GM19452 (cell line): ENCODE measurements at regions not wholly inside any gene's neighbourhood (a gene's known extent, or its start where the extent isn't known, plus 50 kb on each side); places are given as distances from the start of the nearest gene placed in this dataset.
A peak's percentile ranks its signal among the peaks of the same experiment; 100 is the strongest.

Source experiments
- ATAC-seq: cut with Tn5 transposase; IDR thresholded peaks from one replicate; pipeline ENCODE4 v1.9.1; 2021; ENCODE audit not compliant: unreplicated experiment

DNA sequence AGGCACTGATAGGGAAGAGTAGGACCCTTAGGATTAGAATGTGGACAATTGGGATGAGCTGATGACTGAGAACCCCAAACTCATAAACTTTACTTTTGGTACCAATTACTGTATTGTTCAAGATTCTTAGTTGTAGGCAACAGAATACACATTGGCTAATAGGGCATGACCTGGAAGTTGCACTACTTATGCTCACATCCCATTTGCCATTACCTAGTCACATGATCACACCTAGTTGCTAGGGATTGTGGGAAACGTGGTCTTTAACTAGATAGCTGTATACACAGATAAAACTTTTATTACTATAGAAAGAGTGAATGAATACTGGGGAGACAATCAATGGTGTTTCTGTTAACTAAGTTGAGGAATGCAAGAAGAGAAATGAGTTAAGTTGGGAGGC, 113.4 kb upstream of the AKIRIN2 start:
- ATAC-seq, result no peak

DNA sequence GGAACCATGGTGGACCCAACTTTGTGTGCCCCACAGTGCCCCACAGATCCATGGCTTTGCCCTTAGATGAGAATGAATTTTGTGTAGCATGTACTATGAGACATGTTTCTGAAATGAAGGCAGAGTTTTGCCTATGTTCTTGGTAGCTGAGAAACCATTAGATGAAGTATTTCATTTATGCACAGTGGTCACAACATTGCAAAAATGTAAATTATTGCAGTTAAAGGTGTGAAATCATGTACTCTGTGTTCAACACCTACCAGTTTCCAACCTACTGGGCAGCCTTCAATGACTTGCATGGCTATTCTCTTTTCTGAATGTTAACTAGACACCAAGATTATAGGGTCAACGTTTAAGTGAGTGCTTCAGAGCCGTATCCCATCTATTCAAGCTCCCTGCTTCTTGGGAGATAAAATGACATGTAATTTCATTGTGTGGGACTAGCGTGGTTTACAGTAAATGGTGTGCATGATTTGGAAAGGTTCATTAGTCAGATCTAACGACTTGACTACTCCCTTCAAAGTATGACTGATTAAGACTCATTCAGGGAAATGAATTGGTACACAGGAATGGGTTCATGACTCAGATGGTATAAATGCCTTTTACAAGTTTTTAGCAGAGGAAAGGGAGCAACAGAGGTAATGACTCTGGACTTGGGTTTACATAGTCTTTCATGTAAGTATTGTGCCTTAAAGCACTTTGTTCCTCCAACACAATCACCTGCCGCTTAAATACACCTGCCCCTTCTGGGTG, 106.1 kb upstream of the AKIRIN2 start:
- ATAC-seq, result no peak

DNA sequence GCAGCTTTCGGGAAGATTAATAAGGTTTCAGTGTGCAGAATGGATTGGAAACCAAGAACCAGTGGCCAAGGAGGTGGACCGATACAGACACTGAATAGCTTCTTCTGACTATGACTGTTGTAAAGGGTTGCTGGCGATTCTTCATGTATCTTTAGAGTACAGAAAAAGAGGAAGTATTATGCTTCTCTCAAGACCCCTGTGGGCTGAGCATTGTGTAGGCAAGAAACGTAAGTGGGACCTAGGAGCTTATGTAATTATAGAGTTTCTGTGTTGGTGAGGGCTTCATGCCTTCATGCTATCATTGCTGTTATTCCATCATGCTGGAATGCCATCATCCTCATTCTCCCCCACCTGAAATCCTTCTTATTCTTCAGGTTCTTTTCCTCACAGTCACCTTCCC, 105.4 kb upstream of the AKIRIN2 start:
- ATAC-seq, result peak; percentile 74

DNA sequence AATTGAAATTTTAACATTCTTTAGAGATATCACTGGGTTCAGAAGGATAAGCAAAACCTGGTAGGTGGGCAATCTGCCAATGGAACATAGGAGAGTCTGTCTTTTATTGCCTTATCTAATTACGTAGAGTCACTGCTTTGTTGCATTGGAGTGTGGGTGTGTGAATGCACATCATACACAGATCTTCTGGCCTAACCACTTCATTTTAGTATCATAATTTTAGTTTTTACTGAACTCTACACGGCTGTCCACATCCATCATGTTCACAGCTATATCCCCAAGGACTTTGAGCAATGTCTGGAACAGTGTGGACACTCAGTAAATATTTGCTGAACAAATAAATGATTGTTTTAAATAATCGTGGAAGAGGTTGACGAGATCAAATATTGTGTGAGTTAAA, 104.6 kb upstream of the AKIRIN2 start:
- ATAC-seq, result no peak

DNA sequence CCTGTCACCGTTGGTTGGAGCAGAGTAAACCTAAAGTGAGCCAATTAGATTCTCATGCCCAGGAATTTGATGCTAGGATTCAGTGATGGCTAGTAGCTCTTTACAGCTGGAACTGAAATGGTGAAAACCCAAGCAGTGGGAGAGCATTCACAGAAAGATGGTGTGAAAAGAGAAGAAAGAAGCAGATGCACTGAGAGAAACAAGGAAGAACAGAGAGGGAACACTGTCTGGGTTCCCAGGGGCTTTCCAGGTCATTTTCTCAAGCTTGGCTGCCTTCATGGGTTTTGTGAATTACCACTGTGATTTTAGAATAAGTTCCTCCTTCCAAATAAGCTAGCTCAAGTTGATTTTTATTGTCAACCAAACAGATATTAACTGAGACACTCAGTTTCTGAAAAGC, 104.1 kb upstream of the AKIRIN2 start:
- ATAC-seq, result no peak

DNA sequence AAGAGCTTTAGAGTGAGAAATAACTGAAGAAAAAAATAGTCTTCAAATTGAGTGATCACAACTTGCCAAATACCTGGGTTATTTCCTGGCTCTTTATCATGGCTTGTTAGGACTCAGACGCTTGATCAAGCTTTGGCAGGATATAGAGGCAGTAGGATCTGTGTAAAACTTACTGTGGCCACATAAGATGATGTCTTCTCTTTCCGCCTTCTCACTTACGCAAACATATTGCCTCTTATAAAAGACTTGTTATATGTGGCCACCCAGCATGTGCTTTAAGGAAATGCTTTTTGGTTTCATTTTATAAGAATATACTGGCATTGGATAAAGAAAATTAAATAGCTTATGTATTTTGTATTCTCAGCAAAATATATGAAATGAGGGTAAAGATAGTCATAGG, 101.8 kb upstream of the AKIRIN2 start:
- ATAC-seq, result no peak

DNA sequence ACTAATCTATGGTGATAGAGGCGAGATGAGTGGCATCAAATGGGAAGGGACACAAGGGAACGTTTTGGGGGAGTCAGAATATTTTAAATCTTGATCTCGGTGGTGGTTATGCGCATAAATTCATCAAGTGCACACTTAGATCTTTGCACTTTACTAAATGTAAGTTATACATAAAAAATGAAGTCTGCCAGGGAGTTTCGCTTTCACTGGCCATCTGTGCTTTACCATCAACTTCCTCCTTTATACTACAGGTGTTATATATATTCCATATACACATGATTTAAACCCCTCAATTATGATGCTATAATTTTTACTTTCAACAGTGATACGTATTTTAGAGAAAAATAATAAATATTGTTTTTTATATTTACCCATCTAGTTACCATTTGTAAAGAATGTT, 97.6 kb upstream of the AKIRIN2 start:
- no peak for ATAC-seq

DNA sequence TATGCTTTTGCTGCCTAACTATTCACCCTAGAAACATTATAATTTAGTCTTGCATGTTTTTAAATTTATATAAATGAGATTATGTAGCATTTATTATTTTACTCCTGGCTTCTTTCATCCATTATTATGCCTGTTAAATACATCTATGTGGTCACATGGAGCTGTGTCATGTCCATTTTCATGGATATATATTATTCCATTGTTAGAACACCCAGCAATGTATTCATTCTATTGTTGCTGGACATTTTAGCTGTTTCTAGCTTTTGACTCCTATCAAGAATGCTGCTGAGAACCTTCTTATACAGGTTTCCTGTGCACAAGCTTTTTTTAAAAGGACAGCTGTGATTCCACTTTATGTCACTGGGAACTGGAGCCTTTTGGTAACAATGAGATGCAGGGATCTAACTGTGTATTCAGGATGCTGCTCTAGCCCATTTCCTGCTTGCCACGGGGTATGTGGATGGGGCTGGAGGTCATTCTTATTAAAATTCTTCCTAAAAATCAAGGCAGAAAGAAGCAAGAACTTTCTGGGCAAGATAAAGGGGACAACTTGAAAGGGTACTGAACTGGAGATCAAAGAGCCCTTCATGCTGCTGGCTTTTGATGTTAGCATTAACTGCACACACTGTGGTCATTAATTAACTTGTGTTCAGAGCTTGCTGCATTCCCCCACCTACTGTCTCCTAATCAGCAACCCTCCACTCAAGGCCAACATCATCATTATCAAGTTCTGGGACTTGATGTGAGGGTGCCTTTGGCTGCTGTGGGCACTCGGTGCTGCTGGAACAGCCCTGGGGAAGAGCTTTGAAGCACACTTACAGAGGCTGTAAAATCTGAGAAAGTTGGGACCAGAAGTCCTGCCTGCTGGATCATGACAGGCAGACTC, 96.6 kb upstream of the AKIRIN2 start:
- peak; percentile 31 for ATAC-seq

DNA sequence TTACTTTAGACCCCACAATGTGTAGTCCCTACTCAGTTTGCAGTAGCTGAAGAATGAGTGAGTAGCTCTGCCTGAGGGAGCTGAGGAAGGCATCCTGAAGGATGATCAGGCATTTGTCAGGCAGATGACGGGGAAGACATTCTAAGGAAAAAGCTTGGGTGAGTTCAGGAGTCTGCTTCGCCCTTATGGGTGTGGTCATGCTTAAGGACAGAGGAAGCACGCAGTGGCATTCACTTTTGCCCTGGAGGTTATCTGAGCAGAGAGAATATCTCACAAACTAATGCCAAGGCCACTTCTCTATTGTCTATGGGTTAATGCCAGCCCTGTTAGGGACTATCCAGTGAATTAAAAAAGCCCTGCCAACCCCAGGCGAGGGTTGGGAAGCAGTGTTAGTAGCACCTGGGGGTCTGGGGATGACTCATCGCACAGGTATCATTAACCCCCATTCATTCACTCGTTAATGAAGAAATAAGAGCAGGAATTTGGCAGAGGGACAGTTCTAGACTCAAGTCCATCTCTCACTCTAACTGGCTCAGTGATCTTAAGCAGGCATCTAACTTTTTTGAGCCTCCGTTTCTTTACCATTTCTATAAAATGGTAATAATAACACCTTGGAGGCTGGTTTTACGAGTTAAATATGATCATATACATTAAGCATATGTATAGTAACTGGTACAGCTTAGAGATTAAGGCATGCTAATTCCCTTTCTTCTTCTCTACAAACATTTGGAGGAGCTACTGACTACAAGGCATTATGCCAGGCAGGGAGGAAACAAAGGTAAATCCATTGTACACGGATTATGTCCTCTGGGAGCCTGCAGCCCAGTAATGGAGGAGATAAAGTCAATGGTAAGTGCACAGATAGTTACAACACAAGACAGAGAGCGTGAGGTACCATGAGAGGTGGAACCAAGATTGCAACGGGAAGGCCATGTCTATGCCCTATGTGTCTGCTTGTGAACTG, 93.2 kb upstream of the AKIRIN2 start:
- no peak for ATAC-seq

DNA sequence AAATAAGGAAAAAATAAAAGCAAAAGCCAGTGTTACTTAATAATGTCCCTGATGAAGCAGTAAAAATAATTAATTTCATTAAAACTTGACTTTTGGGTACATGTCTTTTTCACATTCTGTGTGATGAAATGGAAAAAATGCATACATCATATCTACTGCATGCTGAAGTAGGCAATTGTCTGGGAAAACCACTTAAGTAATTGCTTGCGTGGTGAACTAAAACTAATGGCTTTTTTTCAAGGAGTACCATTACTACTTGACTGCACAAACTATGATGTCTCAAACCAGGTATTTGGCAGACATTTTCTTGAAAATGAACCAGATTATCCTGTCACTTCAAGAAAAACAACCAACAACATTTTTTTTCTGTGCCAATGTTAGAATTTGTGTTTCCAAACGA, 91.3 kb upstream of the AKIRIN2 start:
- ATAC-seq, result no peak

DNA sequence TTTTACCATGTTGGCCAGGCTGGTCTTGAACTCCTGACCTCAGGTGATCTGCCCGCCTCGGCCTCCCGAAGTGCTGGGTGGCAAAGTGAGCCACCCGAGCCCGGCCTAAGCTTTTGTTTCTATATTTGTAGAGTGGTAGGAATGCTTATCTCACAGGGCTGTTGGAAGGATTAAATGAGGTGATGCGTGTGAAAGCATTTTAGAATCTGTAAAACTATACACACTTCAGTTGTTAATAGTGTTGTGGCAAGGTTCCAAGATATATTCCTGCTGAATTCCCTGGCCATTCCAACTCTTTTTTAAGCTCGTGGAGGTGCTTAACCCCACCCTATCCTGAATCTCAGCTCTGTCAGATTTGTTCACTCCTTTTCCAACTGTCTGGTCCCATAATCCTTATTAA, 89.9 kb upstream of the AKIRIN2 start:
- no peak for ATAC-seq

DNA sequence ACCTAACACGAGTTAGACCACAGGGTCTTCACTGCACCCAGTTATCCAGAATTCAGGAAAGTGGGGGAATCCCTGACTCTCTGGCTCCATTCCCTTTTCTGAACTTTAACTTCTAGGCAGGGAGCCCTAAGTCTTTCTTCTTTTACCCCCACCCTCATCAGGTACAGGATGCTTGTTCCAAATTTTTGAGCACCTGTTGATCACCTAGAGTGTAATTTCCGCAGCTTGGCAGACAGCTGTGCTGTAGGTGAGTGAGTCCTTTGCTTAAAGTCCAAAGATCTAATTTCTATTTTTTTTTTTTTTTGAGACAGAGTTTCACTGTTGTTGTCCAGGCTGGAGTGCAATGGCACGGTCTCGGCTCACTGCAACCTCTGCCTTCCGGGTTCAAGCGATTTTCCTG, 89.5 kb upstream of the AKIRIN2 start:
- no peak for ATAC-seq

DNA sequence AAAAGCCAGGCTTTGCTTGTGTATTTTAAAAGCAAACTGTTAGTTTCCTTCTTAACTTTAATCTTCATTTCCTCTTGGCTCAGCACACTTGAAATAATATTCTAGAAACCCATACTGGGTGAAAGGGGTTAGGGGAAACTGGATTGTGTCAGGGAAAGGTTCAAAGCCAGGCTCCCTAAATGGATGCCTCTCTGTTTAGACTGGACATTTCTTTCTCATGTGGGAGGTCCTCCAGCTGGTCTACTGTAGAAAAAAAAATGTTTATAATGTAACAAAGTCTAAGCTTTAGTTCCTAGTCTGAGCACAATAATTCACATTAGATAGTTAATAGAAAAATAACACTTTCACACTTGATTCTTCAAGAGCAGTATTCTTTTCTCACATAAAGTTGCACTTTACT, 89.0 kb upstream of the AKIRIN2 start:
- no peak for ATAC-seq

DNA sequence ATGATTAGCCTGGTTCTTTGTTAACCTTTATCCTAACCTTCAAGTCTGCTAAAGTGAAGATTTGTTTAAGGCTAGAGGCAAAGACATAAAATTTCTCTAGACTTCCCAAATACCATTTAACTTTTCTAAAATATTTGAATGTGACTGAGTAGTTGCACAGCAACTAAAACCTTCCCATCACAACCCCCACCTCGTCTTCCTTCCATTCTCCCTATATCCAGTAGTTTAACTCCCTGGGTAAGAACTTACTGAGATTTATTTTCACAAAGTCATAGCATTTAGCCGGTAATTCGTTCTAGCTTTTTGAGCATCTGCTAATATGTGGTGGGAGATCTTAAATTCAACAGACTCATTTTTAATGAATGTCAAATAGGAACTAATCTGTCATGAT, 87.9 kb upstream of the AKIRIN2 start:
- ATAC-seq, result no peak

DNA sequence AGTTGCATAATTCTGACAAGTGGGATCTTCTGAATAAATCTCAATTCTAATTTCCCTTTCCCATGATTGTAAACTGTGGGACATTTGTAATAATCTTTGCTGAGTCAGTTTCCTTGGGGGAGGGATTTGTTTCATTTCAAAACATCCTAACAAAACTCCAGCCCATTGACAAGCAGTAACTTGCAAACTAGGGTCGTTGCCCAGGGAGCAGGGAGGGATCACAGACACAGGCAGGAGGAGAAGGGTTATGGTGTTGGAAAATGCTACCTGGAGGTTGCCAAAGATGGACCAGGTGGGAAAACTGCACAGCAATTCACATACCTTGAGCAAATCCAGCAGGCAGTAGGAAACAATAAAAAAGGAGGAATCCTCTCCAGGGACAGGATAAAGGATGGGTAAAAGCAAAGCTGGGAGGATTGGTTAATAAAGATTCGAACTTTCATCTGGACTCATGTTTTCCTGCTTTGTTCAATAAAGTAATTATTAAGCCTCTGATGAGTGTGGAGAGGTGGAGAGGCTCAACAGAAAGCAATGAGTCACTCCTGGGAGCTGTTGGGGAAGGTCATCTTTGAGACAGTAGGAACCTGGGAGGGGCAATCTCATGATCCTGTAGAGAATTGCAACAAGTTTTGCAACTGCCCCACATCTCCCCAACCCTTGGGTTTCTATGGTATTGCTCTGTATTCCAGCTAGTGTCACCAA, 87.3 kb upstream of the AKIRIN2 start:
- no peak for ATAC-seq

DNA sequence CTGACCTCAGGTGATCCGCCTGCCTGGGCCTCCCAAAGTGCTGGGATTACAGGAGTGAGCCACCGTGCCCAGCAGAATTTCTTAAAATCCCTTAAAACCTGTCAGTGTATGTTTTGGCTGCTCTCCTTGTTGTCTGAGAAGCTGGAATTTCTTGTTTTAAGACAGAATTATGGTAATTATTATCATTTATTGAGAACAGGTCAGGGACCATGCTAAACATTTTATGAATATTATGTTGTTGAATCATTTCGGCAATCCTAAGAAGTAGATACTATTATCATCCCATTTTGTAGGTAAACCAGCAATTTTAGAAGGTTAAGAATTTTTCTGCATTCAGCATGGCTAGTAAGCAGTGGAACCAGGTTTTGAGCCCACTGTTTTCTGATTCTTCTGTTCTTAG, 86.1 kb upstream of the AKIRIN2 start:
- ATAC-seq, result no peak

DNA sequence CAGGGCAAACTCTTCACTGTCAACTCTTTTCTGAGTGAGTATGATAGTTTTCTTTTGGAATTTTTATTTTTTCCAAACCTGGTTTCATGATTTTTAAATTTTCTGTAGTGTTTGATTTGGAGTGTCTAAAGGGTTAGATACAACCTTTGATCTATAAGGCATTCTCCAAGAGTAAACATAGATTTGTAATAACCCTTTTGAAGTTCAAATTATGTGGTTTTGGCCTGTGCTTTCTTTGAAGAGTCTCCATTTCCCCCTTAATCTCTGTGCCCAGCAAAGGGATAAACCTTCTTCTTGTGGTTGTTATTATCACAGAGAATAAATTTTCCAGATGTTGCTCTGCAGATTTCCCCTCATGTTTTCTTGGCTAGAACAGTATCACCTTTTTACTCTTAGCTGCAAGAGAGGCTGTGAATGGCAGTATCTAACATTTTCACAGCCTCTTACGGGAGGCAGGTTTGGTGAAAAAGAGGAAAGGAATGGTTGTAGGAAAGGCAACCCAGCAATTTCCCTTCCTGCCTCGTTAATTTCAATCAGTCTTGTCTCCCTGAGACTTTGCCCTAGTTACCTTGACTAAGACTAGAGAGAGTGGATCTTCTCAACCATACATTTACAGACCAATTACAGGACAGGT, 83.3 kb upstream of the AKIRIN2 start:
- ATAC-seq, result no peak

DNA sequence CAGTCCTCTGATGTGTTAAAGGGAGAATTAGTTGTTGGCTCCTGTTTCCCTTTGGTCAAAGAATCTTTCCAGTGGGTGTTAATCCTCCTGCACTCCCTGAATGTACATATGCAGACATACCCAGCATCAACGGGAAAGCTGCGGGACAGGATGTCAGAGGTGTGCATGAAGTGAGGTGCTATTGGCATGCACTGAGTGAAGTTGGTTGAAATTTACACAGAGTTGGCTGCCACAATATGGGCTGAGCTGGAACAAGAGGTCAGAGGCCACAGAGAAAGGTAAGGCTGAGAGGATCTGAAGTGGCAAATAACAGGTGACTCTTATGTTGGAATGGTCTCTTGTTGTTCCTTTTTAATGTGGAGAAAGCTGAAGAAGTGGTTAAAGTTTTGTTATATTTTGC, 82.7 kb upstream of the AKIRIN2 start:
- no peak for ATAC-seq

DNA sequence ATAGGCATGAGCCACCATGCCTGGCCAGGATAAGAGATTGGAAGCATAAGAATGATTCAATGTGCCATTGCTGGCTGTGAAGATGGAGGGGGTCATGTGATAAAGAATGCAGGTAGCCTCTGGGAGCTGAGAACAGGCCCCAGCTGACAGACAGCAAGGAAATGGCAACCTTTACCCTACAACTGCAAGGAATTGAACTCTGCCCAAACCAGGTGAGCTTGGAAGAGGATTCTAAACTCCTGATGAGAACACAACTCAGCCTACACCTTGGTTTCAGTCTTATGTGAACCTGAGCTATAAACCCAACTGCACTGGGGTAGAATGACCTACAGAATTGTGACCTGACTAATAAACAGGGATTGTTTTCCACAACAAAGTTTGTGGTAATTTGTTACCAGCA, 82.0 kb upstream of the AKIRIN2 start:
- ATAC-seq, result no peak

DNA sequence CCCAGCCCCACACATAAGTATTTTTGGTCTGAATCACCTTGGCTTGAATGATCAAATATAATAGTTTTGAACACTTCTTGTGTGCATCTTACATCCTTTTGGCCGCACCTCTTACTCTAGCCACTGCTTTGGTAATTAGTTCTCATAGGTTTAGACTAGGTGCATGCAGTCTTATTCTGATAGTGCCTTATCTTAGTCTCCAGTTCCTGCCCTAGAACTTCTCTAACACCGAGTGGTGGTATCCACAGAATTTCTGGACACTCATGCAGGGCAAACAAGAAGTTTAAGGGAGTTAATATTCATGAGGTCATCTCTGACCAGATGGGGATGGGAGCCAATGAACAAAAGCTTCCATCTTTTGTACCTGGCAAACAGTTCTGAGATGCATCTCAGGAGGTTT, 77.5 kb upstream of the AKIRIN2 start:
- no peak for ATAC-seq
